GM12878 (cell line): ENCODE measurements at regions not wholly inside any gene's neighbourhood (a gene's known extent, or its start where the extent isn't known, plus 50 kb on each side); places are given as distances from the start of the nearest gene placed in this dataset.

ENCODE experiments used
- ATAC-seq: fragments of 200-7000 bp; cut with Tn5 transposase; 3 replicates; pipeline ENCODE4 v1.9.1; 2020; ENCODE audit warnings: mild to moderate bottlenecking, moderate library complexity
- BruUV-seq: library from RNA; stranded (reverse); fragments of 400-500 nt; replicated peaks from 2 replicates; lab custom pipeline; 2021; lab: Mats Ljungman, UMichigan
- CTCF ChIA-PET: fragments of 300-600 bp; sonication (Branson Sonifier 250); formaldehyde crosslinking; extraction: SDS; loops from one replicate; lab custom pipeline; 2021; ENCODE audit warnings: inconsistent platforms; lab: Yijun Ruan, JAX
- POLR2A ChIA-PET: fragments of 350-600 bp; formaldehyde crosslinking; extraction: SDS; loops from one replicate; lab custom pipeline; 2021; ENCODE audit warnings: inconsistent platforms; lab: Charles Lee
- RAD21 ChIA-PET: fragments of 300-600 bp; sonication (Branson Sonifier 250); formaldehyde crosslinking; loops from one replicate; lab custom pipeline; 2023; ENCODE audit warnings: antibody characterized with exemption; ENCODE audit not compliant: unreplicated experiment; lab: Charles Lee
- SMC1A ChIA-PET: fragments of 300-600 bp; sonication (Branson Sonifier 250); formaldehyde crosslinking; loops from one replicate; lab custom pipeline; 2023; ENCODE audit not compliant: unreplicated experiment, uncharacterized antibody; lab: Charles Lee
- DNase-seq: peaks from one replicate; pipeline ENCODE4 v3.0.0-alpha.2; 2011; ENCODE audit warnings: low read depth, low spot score
- FAIRE-seq: peaks from 3 replicates; lab custom pipeline; 2011; peaks lifted over from hg19 to GRCh38; lab: Jason Lieb, UNC
- H2AFZ ChIP-seq: 2 replicates; pipeline ENCODE4 v1.6.0; 2011; ENCODE audit warnings: low read depth, low read length, control low read depth; ENCODE audit not compliant: control insufficient read depth
- H3K27ac ChIP-seq: 2 replicates; pipeline ENCODE4 v1.5.1; 2011; ENCODE audit warnings: control low read depth; ENCODE audit not compliant: control insufficient read depth, insufficient read depth
- H3K27me3 ChIP-seq, 2 experiments: replicated peaks in 1 of 2; 2 replicates each; pipeline versions ENCODE4 v1.6.0 to v1.6.1; 2011; ENCODE audit warnings: low read length in 1 of 2; ENCODE audit not compliant: control insufficient read depth in 2 of 2, insufficient read depth in 2 of 2
- H3K36me3 ChIP-seq, 2 experiments: 2 replicates each; pipeline ENCODE4 v1.5.1; 2011; ENCODE audit warnings: low read length in 1 of 2; ENCODE audit not compliant: control insufficient read depth in 2 of 2, insufficient read depth in 2 of 2
- H3K4me1 ChIP-seq: 2 replicates; pipeline ENCODE4 v1.6.1; 2011; ENCODE audit warnings: mild to moderate bottlenecking, low read length, moderate library complexity, mixed read lengths; ENCODE audit not compliant: control insufficient read depth, insufficient read depth
- H3K4me2 ChIP-seq: 2 replicates; pipeline ENCODE4 v1.6.0; 2011; ENCODE audit warnings: control low read depth; ENCODE audit not compliant: control insufficient read depth, insufficient read depth
- H3K4me3 ChIP-seq: fragments of 200-600 bp; sonication (generic); 2 replicates; pipeline ENCODE4 v1.5.1; 2016
- H3K79me2 ChIP-seq: 2 replicates; pipeline ENCODE4 v1.6.0; 2011; ENCODE audit warnings: low read length; ENCODE audit not compliant: control insufficient read depth, insufficient read depth
- H3K9ac ChIP-seq: 2 replicates; pipeline ENCODE4 v1.8.0; 2011; ENCODE audit warnings: low read length, control low read depth, mixed read lengths; ENCODE audit not compliant: control insufficient read depth, insufficient read depth
- H3K9me3 ChIP-seq: replicated peaks from 3 replicates; pipeline ENCODE4 v1.5.1; 2011; ENCODE audit warnings: mild to moderate bottlenecking, low read length; ENCODE audit not compliant: control insufficient read depth, insufficient read depth
- H4K20me1 ChIP-seq: 2 replicates; pipeline ENCODE4 v1.6.0; 2011; ENCODE audit not compliant: control insufficient read depth, insufficient read depth
- BCL11A ChIP-seq: IDR thresholded peaks from 2 replicates; pipeline ENCODE4 v1.6.1; 2011; ENCODE audit warnings: low read depth, low read length
- CBX5 ChIP-seq: sonication (generic); IDR thresholded peaks from 2 replicates; pipeline ENCODE4 v1.6.1; 2016; ENCODE audit warnings: low read depth, moderate library complexity, mild to moderate bottlenecking, inconsistent platforms
- ETV6 ChIP-seq, 2 experiments: fragments of 450-650 bp in 1 of 2; IDR thresholded peaks in 1 of 2; conservative IDR thresholded peaks in 1 of 2; 2 replicates each; pipeline ENCODE4 v1.6.1; 2014; ENCODE audit warnings: antibody characterized with exemption in 1 of 2, borderline replicate concordance in 1 of 2, low read depth in 1 of 2, mild to moderate bottlenecking in 1 of 2, moderate library complexity in 1 of 2
- FOS ChIP-seq: IDR thresholded peaks from 3 replicates; pipeline ENCODE4 v1.6.1; 2011; ENCODE audit warnings: borderline replicate concordance; ENCODE audit not compliant: insufficient read length; ENCODE audit errors: extremely low read depth
- JUNB ChIP-seq: IDR thresholded peaks from 2 replicates; pipeline ENCODE4 v1.6.1; 2016; ENCODE audit warnings: antibody characterized with exemption, mild to moderate bottlenecking
- NFYA ChIP-seq: IDR thresholded peaks from 2 replicates; pipeline ENCODE4 v1.6.1; 2011; ENCODE audit warnings: low read depth, mild to moderate bottlenecking, low read length, improper control_type of control experiment, borderline replicate concordance
- POLR2A ChIP-seq: IDR thresholded peaks from 2 replicates; pipeline ENCODE4 v1.6.1; 2011; ENCODE audit warnings: low read depth, mild to moderate bottlenecking, low read length
- RAD51 ChIP-seq: fragments of 450-650 bp; IDR thresholded peaks from 2 replicates; pipeline ENCODE4 v1.6.1; 2016; ENCODE audit warnings: moderate library complexity, mild to moderate bottlenecking, inconsistent platforms
- RELB ChIP-seq: fragments of 450-650 bp; IDR thresholded peaks from 2 replicates; pipeline ENCODE4 v1.6.1; 2017; ENCODE audit warnings: low read depth, mild to moderate bottlenecking, moderate library complexity
- SP1 ChIP-seq: IDR thresholded peaks from one replicate; pipeline ENCODE4 v1.6.1; 2011; ENCODE audit warnings: low read depth, low read length
- ZBED1 ChIP-seq: IDR thresholded peaks from 2 replicates; pipeline ENCODE4 v1.6.1; 2016; ENCODE audit warnings: borderline replicate concordance
- ZNF217 ChIP-seq: fragments of 450-650 bp; IDR thresholded peaks from 2 replicates; pipeline ENCODE4 v1.6.1; 2017; ENCODE audit warnings: antibody characterized with exemption, mild to moderate bottlenecking
- ZNF24 ChIP-seq: fragments of 450-650 bp; IDR thresholded peaks from 2 replicates; pipeline ENCODE4 v1.6.1; 2017; ENCODE audit warnings: antibody characterized with exemption, mild to moderate bottlenecking
- ZNF384 ChIP-seq: IDR thresholded peaks from 2 replicates; pipeline ENCODE4 v1.6.1; 2012; ENCODE audit warnings: low read depth, mild to moderate bottlenecking, low read length, improper control_type of control experiment, borderline replicate concordance
- in situ Hi-C: fragments of 300-500 bp; cut with MboI; formaldehyde crosslinking; loops from 9 replicates; pipeline ENCODE4 v1.14.3; 2018; ENCODE audit warnings: mixed read lengths
- intact Hi-C: fragments of 100-400 bp; cut with micrococcal nuclease; formaldehyde crosslinking; loops from one replicate; pipeline ENCODE4 v1.14.2; 2022; ENCODE audit not compliant: unreplicated experiment

GRCh38 chr2:75959724-75960471, 249.2 kb upstream of the GCFC2 start (continued):
- TF ChIP-seq ETV6 (conservative IDR thresholded peaks at IDR 0.05 in 1 of 2, IDR thresholded peaks at IDR 0.05 in 1 of 2; ENCODE audit: borderline replicate concordance in 1 of 2, low read depth in 1 of 2): no peak

- DNase-seq: no peak
- Histone ChIP-seq H3K36me3 (no peaks in the 10 kb centered on the region), H3K4me3 (no peak overlapping the region), H3K9ac (no peak overlapping the region), H3K9me3 (no peaks in the 10 kb centered on the region), H3K27me3 (no peaks in the 10 kb centered on the region), H2AFZ (no peak overlapping the region), H3K4me1 (no peaks in the 10 kb centered on the region), H4K20me1 (no peaks in the 10 kb centered on the region), H3K4me2 (no peak overlapping the region), H3K27ac (no peak overlapping the region), H3K79me2 (no peaks in the 10 kb centered on the region)
- no peak for ATAC-seq
- POLR2A ChIA-PET: no interaction called here
- in situ Hi-C loops: no loop called here
- CTCF ChIA-PET: no interaction called here
- RAD21 ChIA-PET: no interaction called here
- SMC1A ChIA-PET: interaction anchor here (0.7 kb wide), 1 partner anchor 608 kb away, joined by 3 read pairs; no protein-coding TSS in a partner anchor
- no peak for FAIRE-seq
- BruUV-seq: no TSS peak
- intact Hi-C loops: no loop called here
- TF ChIP-seq JUNB (no peak), ZNF24 (no peak), RAD51 (no peak), ZBED1 (no peak), FOS (no peak), NFYA (no peak), BCL11A (no peak), RELB (no peak), POLR2A (no peak), ZNF217 (no peak), ZNF384 (no peak), SP1 (no peak), CBX5 (no peak)
Observed at GRCh38 chr2:75954761-75955160, 244.0 kb upstream of the GCFC2 start.
